ENCODE measurements at regions not wholly inside any gene's neighbourhood (a gene's known extent, or its start where the extent isn't known, plus 50 kb on each side); places are given as distances from the start of the nearest gene placed in this dataset.

DNA sequence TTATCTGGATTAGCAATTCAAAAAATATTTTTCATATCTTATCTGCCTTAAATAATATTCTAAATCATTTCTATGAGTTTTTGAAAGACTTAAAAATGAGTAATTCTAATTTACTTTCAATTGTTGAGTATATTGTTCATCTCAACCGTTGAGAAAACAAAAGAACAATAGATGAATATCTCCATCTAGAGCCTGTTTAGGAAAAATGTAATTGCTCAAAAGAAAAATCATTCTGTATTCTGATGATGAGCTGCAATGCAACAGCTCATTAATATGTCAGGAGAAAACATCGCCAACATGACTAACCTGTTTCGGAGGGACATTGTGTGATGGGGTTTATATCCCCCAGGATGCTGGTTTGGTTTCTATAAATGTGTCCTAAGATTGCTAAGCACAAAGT, 417.6 kb downstream of the SUCLG1 start:
- DNase-seq = no peak
- no peak for TF ChIP-seq EZH2 (IDR thresholded peaks at IDR 0.05; ENCODE audit: insufficient read depth, poor library complexity, severe bottlenecking)
- no peak for TF ChIP-seq EZH2phosphoT487 (IDR thresholded peaks at IDR 0.05; ENCODE audit: insufficient read depth, low read depth)
- Histone ChIP-seq H3K4me2 (ENCODE audit: unreplicated experiment) (no peak overlapping the region), H2AFZ (no peak overlapping the region), H3K4me3 (no peak overlapping the region), H3K9me3 (ENCODE audit: low read depth) (no peaks in the 10 kb centered on the region), H3K9me2 (ENCODE audit: insufficient read depth) (no peaks in the 10 kb centered on the region), H3K27me3 (replicated peaks; ENCODE audit: insufficient read depth) (peaks cover 3% of the 10 kb centered on the region; the same call in 1 of the 2 replicates), H3K36me3 (ENCODE audit: low read depth) (no peaks in the 10 kb centered on the region), H3K79me2 (ENCODE audit: insufficient read depth) (no peaks in the 10 kb centered on the region), H3F3A (ENCODE audit: insufficient read depth) (no peaks in the 10 kb centered on the region), H3K9ac (no peak overlapping the region), H4K20me1 (ENCODE audit: insufficient read depth) (no peaks in the 10 kb centered on the region), H3K27ac (no peak overlapping the region), H3K4me1 (ENCODE audit: insufficient read depth) (no peaks in the 10 kb centered on the region)
- 2 to 4% methylated on average over 3 of the region's 3 CpGs for WGBS, 2 experiments (ENCODE audit: low coverage in 1 of 2, low lambda C conversion rate in 2 of 2, missing lambda C conversion rate in 2 of 2)
- in situ Hi-C loops (cut with MboI) = no loop called here

DNA sequence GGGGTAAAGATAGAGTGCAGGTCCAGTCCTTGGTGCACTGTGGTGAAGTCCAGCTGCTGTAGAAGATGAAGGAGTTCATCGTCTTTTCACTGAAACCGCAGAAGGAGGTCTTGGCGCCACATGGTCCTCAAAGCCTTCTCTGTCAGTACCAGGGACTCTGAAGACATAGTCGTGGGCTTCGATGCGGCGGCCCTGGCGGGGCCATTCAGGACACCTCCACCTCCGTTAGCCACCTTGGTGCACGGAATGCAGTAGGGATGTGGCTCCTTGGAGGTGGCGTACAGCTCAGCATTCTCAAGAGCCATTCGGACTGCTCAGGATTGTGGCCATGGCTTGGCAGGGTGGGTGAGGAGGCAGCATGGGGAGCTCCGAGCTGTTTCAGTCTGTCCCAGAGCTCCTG, 418.8 kb downstream of the SUCLG1 start:
- H3F3A ChIP-seq (ENCODE audit: insufficient read depth) = no peaks in the 10 kb centered on the region
- no peaks in the 10 kb centered on the region for H3K9me3 ChIP-seq (ENCODE audit: low read depth)
- H2AFZ ChIP-seq = no peak overlapping the region
- H3K4me2 ChIP-seq (ENCODE audit: unreplicated experiment) = no peak overlapping the region
- no peak overlapping the region for H3K27ac ChIP-seq
- no peaks in the 10 kb centered on the region for H3K36me3 ChIP-seq (ENCODE audit: low read depth)
- no peaks in the 10 kb centered on the region for H3K79me2 ChIP-seq (ENCODE audit: insufficient read depth)
- no peaks in the 10 kb centered on the region for H3K4me1 ChIP-seq (ENCODE audit: insufficient read depth)
- no peaks in the 10 kb centered on the region for H3K9me2 ChIP-seq (ENCODE audit: insufficient read depth)
- H3K27me3 ChIP-seq (replicated peaks; ENCODE audit: insufficient read depth) = peaks cover 3% of the 10 kb centered on the region; the same call in 1 of the 2 replicates
- no peak overlapping the region for H3K4me3 ChIP-seq
- H4K20me1 ChIP-seq (ENCODE audit: insufficient read depth) = no peaks in the 10 kb centered on the region
- WGBS, 2 experiments (ENCODE audit: low coverage in 1 of 2, low lambda C conversion rate in 2 of 2, missing lambda C conversion rate in 2 of 2) = 56 to 60% methylated on average over 13 of the region's 13 CpGs
- TF ChIP-seq EZH2phosphoT487 (IDR thresholded peaks at IDR 0.05; ENCODE audit: insufficient read depth, low read depth) (no peak), EZH2 (IDR thresholded peaks at IDR 0.05; ENCODE audit: insufficient read depth, poor library complexity, severe bottlenecking) (no peak)
- DNase-seq = no peak
- in situ Hi-C loops (cut with MboI) = no loop called here
- H3K9ac ChIP-seq = no peak overlapping the region

DNA sequence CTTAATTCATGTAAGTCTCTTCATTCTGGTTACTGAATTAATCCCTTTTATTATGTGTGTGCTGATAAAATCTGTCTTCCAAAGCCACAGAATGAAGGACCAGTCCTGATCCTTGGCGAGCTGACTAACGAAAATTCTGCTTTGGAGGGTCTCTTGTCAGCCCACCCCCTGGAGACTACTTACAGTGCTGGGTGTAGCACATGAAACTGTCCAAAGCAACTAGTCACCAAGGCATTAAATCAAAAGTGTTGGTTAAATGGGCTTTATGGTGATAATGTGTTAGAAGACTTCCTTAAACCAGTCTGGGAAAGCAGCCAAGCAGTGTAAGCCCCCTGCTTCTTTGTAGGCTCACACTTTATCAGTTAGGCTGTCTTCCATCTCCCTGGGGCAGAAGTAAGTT, 420.2 kb downstream of the SUCLG1 start:
- TF ChIP-seq EZH2 (IDR thresholded peaks at IDR 0.05; ENCODE audit: insufficient read depth, poor library complexity, severe bottlenecking) = no peak
- TF ChIP-seq EZH2phosphoT487 (IDR thresholded peaks at IDR 0.05; ENCODE audit: insufficient read depth, low read depth) = no peak
- Histone ChIP-seq H3F3A (ENCODE audit: insufficient read depth) (no peaks in the 10 kb centered on the region), H3K27me3 (replicated peaks; ENCODE audit: insufficient read depth) (peaks cover 3% of the 10 kb centered on the region; the same call in 1 of the 2 replicates), H3K9ac (no peak overlapping the region), H3K4me1 (ENCODE audit: insufficient read depth) (no peaks in the 10 kb centered on the region), H2AFZ (no peak overlapping the region), H3K4me2 (ENCODE audit: unreplicated experiment) (no peak overlapping the region), H3K9me3 (ENCODE audit: low read depth) (no peaks in the 10 kb centered on the region), H3K79me2 (ENCODE audit: insufficient read depth) (no peaks in the 10 kb centered on the region), H3K27ac (no peak overlapping the region), H4K20me1 (ENCODE audit: insufficient read depth) (no peaks in the 10 kb centered on the region), H3K4me3 (no peak overlapping the region), H3K9me2 (ENCODE audit: insufficient read depth) (no peaks in the 10 kb centered on the region), H3K36me3 (ENCODE audit: low read depth) (no peaks in the 10 kb centered on the region)
- WGBS, 2 experiments (ENCODE audit: low coverage in 1 of 2, low lambda C conversion rate in 2 of 2, missing lambda C conversion rate in 2 of 2) = 0 to 2% methylated on average over 2 of the region's 2 CpGs
- in situ Hi-C loops (cut with MboI) = no loop called here
- no peak for DNase-seq

DNA sequence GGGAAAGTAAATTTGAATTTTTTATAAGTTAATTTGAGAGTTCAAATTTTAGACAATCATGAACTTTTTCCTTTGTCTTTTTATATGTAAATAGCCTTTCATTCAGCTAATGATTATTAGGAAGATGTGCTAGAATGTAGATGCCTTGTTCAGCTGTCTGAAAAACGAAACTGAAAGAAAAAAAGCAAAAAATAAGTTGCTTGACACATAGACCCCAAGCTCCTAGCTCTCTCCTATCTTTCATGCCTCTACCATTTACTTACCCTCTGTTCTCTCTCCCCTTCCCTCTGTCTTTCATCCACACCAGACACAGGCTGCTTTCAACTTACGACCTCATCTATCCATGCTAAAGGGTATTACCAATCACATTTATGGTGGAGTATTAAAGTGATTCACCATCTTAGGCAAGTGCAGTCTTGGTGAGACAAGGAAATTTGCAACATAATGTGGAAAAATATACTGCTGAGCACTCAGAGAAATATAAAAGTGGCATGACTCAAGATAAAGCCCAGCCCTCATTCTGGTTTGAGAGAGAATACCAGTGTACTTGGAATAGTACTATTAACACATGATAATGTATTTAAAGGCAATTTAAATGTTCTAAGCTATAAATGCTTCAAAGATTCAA, 425.6 kb downstream of the SUCLG1 start:
- no peaks in the 10 kb centered on the region for H3K79me2 ChIP-seq (ENCODE audit: insufficient read depth)
- H3K4me2 ChIP-seq (ENCODE audit: unreplicated experiment) = no peak overlapping the region
- H3K27me3 ChIP-seq (replicated peaks; ENCODE audit: insufficient read depth) = no peaks in the 10 kb centered on the region
- H3K4me1 ChIP-seq (ENCODE audit: insufficient read depth) = no peaks in the 10 kb centered on the region
- H3F3A ChIP-seq (ENCODE audit: insufficient read depth) = no peaks in the 10 kb centered on the region
- H2AFZ ChIP-seq = no peak overlapping the region
- no peaks in the 10 kb centered on the region for H3K9me2 ChIP-seq (ENCODE audit: insufficient read depth)
- H3K4me3 ChIP-seq = 0 out of 2 replicates have a peak overlapping the region, but pooled peaks have one; percentile 25
- H3K9ac ChIP-seq = no peak overlapping the region
- 9 to 15% methylated on average over 2 of the region's 2 CpGs for whole genome bisulfite sequencing, 2 experiments (ENCODE audit: low coverage in 1 of 2, low lambda C conversion rate in 2 of 2, missing lambda C conversion rate in 2 of 2)
- no peaks in the 10 kb centered on the region for H3K36me3 ChIP-seq (ENCODE audit: low read depth)
- TF ChIP-seq EZH2phosphoT487 (IDR thresholded peaks at IDR 0.05; ENCODE audit: insufficient read depth, low read depth) = no peak
- DNase-seq = no peak
- H3K9me3 ChIP-seq (ENCODE audit: low read depth) = no peaks in the 10 kb centered on the region
- in situ Hi-C loops (cut with MboI) = no loop called here
- no peaks in the 10 kb centered on the region for H4K20me1 ChIP-seq (ENCODE audit: insufficient read depth)
- no peak overlapping the region for H3K27ac ChIP-seq

Measured in GM23248 (cell line).